GM23338 (cell line): ENCODE measurements at regions not wholly inside any gene's neighbourhood (a gene's known extent, or its start where the extent isn't known, plus 50 kb on each side); places are given as distances from the start of the nearest gene placed in this dataset.

ENCODE experiments used
- ATAC-seq: fragments of 200-7000 bp; cut with Tn5 transposase; 3 replicates; pipeline ENCODE4 v1.9.1; 2020
- DNase-seq: peaks from one replicate; pipeline ENCODE4 v3.0.0-alpha.2; 2015; ENCODE audit warnings: low spot score
- H2AFZ ChIP-seq: fragments of 200-600 bp; sonication (generic); 2 replicates; pipeline ENCODE4 v1.8.0; 2016; ENCODE audit warnings: antibody characterized with exemption, mild to moderate bottlenecking, moderate library complexity
- H3F3A ChIP-seq: fragments of 200-600 bp; sonication (generic); replicated peaks from 2 replicates; pipeline ENCODE4 v1.8.0; 2017; ENCODE audit warnings: antibody characterized with exemption, mixed run types, low read depth
- H3K27ac ChIP-seq: fragments of 200-600 bp; sonication (generic); 2 replicates; pipeline ENCODE4 v1.6.1; 2016; ENCODE audit warnings: low read depth
- H3K27me3 ChIP-seq: fragments of 200-600 bp; sonication (generic); 2 replicates; pipeline ENCODE4 v1.8.0; 2016; ENCODE audit warnings: mild to moderate bottlenecking, mixed run types, moderate library complexity; ENCODE audit not compliant: insufficient read depth
- H3K36me3 ChIP-seq: fragments of 200-600 bp; sonication (generic); 2 replicates; pipeline ENCODE4 v1.8.0; 2016; ENCODE audit warnings: mild to moderate bottlenecking; ENCODE audit not compliant: insufficient read depth
- H3K4me1 ChIP-seq: fragments of 200-600 bp; sonication (generic); 2 replicates; pipeline ENCODE4 v1.8.0; 2016; ENCODE audit warnings: mild to moderate bottlenecking, moderate library complexity; ENCODE audit not compliant: insufficient read depth
- H3K4me2 ChIP-seq: fragments of 200-600 bp; sonication (generic); 2 replicates; pipeline ENCODE4 v1.7.1; 2017; ENCODE audit warnings: mixed run types
- H3K4me3 ChIP-seq: fragments of 200-600 bp; sonication (generic); 2 replicates; pipeline ENCODE4 v1.6.1; 2016; ENCODE audit warnings: mixed run types
- H3K79me2 ChIP-seq: fragments of 200-600 bp; sonication (generic); replicated peaks from 2 replicates; pipeline ENCODE4 v1.8.0; 2017; ENCODE audit warnings: mild to moderate bottlenecking; ENCODE audit not compliant: insufficient read depth
- H3K9me2 ChIP-seq: fragments of 200-600 bp; sonication (generic); 2 replicates; pipeline ENCODE4 v1.8.0; 2017; ENCODE audit not compliant: insufficient read depth
- H4K20me1 ChIP-seq: fragments of 200-600 bp; sonication (generic); replicated peaks from 2 replicates; pipeline ENCODE4 v1.8.0; 2017; ENCODE audit warnings: mild to moderate bottlenecking; ENCODE audit not compliant: insufficient read depth
- H3K27ac Mint-ChIP-seq: 2 replicates; pipeline ENCODE4 v1.8.0; 2020; ENCODE audit warnings: inconsistent platforms, mild to moderate bottlenecking, moderate library complexity, mixed read lengths
- H3K27me3 Mint-ChIP-seq: 3 replicates; pipeline ENCODE4 v1.8.0; 2022; ENCODE audit warnings: low read depth, mild to moderate bottlenecking, moderate library complexity, mixed read lengths, inconsistent platforms; ENCODE audit not compliant: insufficient read depth, poor library complexity
- H3K36me3 Mint-ChIP-seq: 3 replicates; pipeline ENCODE4 v1.8.0; 2021; ENCODE audit warnings: low read depth, mild to moderate bottlenecking, inconsistent platforms, moderate library complexity, mixed read lengths
- H3K4me1 Mint-ChIP-seq: 3 replicates; pipeline ENCODE4 v1.8.0; 2020; ENCODE audit warnings: mild to moderate bottlenecking, inconsistent platforms, mixed read lengths
- H3K4me3 Mint-ChIP-seq: 3 replicates; pipeline ENCODE4 v1.8.0; 2021; ENCODE audit warnings: moderate library complexity, mild to moderate bottlenecking, inconsistent platforms, mixed read lengths
- H3K9me3 Mint-ChIP-seq: 3 replicates; pipeline ENCODE4 v1.8.0; 2020; ENCODE audit warnings: moderate library complexity, mild to moderate bottlenecking, inconsistent platforms, mixed read lengths
- CREB1 ChIP-seq: fragments of 250-450 bp; sonication (Bioruptor Pico); IDR thresholded peaks from 2 replicates; pipeline ENCODE4 v1.5.0; 2020; ENCODE audit warnings: low read depth, mild to moderate bottlenecking, moderate library complexity
- CTCF ChIP-seq, 2 experiments: fragments of 200-600 bp in 1 of 2; sonication (generic) in 1 of 2; conservative IDR thresholded peaks; 2 replicates each; pipeline versions ENCODE4 v1.5.1 to v1.6.1; 2016 to 2017; ENCODE audit warnings: antibody characterized with exemption in 2 of 2, low read depth in 2 of 2, mild to moderate bottlenecking in 2 of 2, moderate library complexity in 1 of 2
- ETS1 ChIP-seq: IDR thresholded peaks from 2 replicates; pipeline ENCODE4 v1.6.1; 2016; ENCODE audit warnings: antibody characterized with exemption
- EZH2 ChIP-seq: fragments of 200-600 bp; sonication (generic); IDR thresholded peaks from one replicate; pipeline ENCODE4 v1.8.0; 2017; ENCODE audit warnings: antibody characterized with exemption, mild to moderate bottlenecking, low read depth; ENCODE audit not compliant: unreplicated experiment
- EZH2phosphoT487 ChIP-seq: fragments of 200-600 bp; sonication (generic); IDR thresholded peaks from one replicate; pipeline ENCODE4 v1.8.1; 2018; ENCODE audit warnings: antibody characterized with exemption; ENCODE audit not compliant: unreplicated experiment
- JUNB ChIP-seq: IDR thresholded peaks from one replicate; pipeline ENCODE4 v1.6.1; 2016; ENCODE audit warnings: antibody characterized with exemption; ENCODE audit not compliant: unreplicated experiment
- NANOG ChIP-seq: IDR thresholded peaks from 2 replicates; pipeline ENCODE4 v1.6.1; 2016; ENCODE audit warnings: antibody characterized with exemption, borderline replicate concordance
- POLR2AphosphoS5 ChIP-seq: IDR thresholded peaks from 2 replicates; pipeline ENCODE4 v1.6.1; 2016; ENCODE audit warnings: antibody characterized with exemption, low read depth
- REST ChIP-seq: IDR thresholded peaks from one replicate; pipeline ENCODE4 v1.6.1; 2018; ENCODE audit warnings: antibody characterized with exemption; ENCODE audit not compliant: unreplicated experiment
- STAT1 ChIP-seq: IDR thresholded peaks from one replicate; pipeline ENCODE4 v1.6.1; 2016; ENCODE audit warnings: antibody characterized with exemption; ENCODE audit not compliant: unreplicated experiment
- ZNF114 ChIP-seq: fragments of 250-450 bp; sonication (Bioruptor Pico); IDR thresholded peaks from 2 replicates; pipeline ENCODE4 v1.5.0; 2020; ENCODE audit warnings: mild to moderate bottlenecking, moderate library complexity
- ZNF331 ChIP-seq: fragments of 250-450 bp; sonication (Bioruptor Pico); IDR thresholded peaks from 2 replicates; pipeline ENCODE4 v1.5.0; 2020; ENCODE audit warnings: low read depth, mild to moderate bottlenecking, moderate library complexity
- ZNF462 ChIP-seq: fragments of 250-450 bp; sonication (Bioruptor Pico); IDR thresholded peaks from 2 replicates; pipeline ENCODE4 v1.5.0; 2020; ENCODE audit warnings: mild to moderate bottlenecking, moderate library complexity

- no peaks in the 10 kb centered on the region for H3K27me3 ChIP-seq
- Mint-ChIP-seq H3K36me3 (no peaks in the 10 kb centered on the region), H3K27ac (no peak overlapping the region), H3K4me1 (no peaks in the 10 kb centered on the region), H3K9me3 (peaks cover 2% of the 10 kb centered on the region; the same call in 1 of the 3 replicates), H3K4me3 (no peak overlapping the region), H3K27me3 (no peaks in the 10 kb centered on the region)
- no peak overlapping the region for H3K4me2 ChIP-seq
- H3K27ac ChIP-seq, result no peak overlapping the region
- H4K20me1 ChIP-seq, result no peaks in the 10 kb centered on the region
- H3K79me2 ChIP-seq, result no peaks in the 10 kb centered on the region
- DNase-seq (no peak), ATAC-seq (no peak)
- H2AFZ ChIP-seq, result no peak overlapping the region
- no peaks in the 10 kb centered on the region for H3K4me1 ChIP-seq
- no peak overlapping the region for H3K4me3 ChIP-seq
- no peaks in the 10 kb centered on the region for H3K36me3 ChIP-seq
- TF ChIP-seq JUNB (no peak), EZH2 (no peak), NANOG (no peak), ZNF462 (CRISPR knock-in tag) (no peak), STAT1 (no peak), EZH2phosphoT487 (no peak), POLR2AphosphoS5 (no peak), CREB1 (CRISPR knock-in tag) (no peak), ZNF331 (CRISPR knock-in tag) (no peak), ZNF114 (CRISPR knock-in tag) (no peak), CTCF (conservative IDR thresholded peaks at IDR 0.05; ENCODE audit: low read depth in 2 of 2) (no peak), ETS1 (no peak), REST (no peak)
- H3K9me2 ChIP-seq, result peaks cover 4% of the 10 kb centered on the region; the same call in 1 of the 2 replicates
- H3F3A ChIP-seq, result no peaks in the 10 kb centered on the region
These were observed 522.4 kb downstream of the GATA3 start for GRCh38 chr10:8576911-8577310.
